ENCODE measurements at regions not wholly inside any gene's neighbourhood (a gene's known extent, or its start where the extent isn't known, plus 50 kb on each side); places are given as distances from the start of the nearest gene placed in this dataset.

- TF ChIP-seq CHD1 (IDR thresholded peaks at IDR 0.05; ENCODE audit: low read depth, low read length) = no peak
- no peak for TF ChIP-seq EZH2 (IDR thresholded peaks at IDR 0.05; ENCODE audit: low read depth, low read length, severe bottlenecking)
- no peak for TF ChIP-seq CREB1 (IDR thresholded peaks at IDR 0.05)
- TF ChIP-seq CTCF (IDR thresholded peaks at IDR 0.05; ENCODE audit: control extremely low read depth in 1 of 3, insufficient read depth in 1 of 3, low read depth in 1 of 3, low read length in 3 of 3) = no peak
- no peak for TF ChIP-seq CEBPB (IDR thresholded peaks at IDR 0.05; ENCODE audit: low read depth, low read length)
- TF ChIP-seq POLR2AphosphoS5 (IDR thresholded peaks at IDR 0.05; ENCODE audit: low read depth, low read length) = no peak
- TF ChIP-seq USF2 (IDR thresholded peaks at IDR 0.05; ENCODE audit: low read length) = no peak
- no peak for TF ChIP-seq ATF2 (IDR thresholded peaks at IDR 0.05; ENCODE audit: low read length)
- TF ChIP-seq POLR2A (IDR thresholded peaks at IDR 0.05; ENCODE audit: control extremely low read depth in 1 of 2, low read depth in 2 of 2, low read length in 2 of 2) = no peak
- TF ChIP-seq BACH1 (IDR thresholded peaks at IDR 0.05; ENCODE audit: low read length) = no peak
- TF ChIP-seq EP300 (IDR thresholded peaks at IDR 0.05; ENCODE audit: borderline replicate concordance in 1 of 2, low read depth in 2 of 2, low read length in 2 of 2) = no peak
- TF ChIP-seq SP2 (IDR thresholded peaks at IDR 0.05; ENCODE audit: low read length) = no peak
- no peak for TF ChIP-seq SP1 (IDR thresholded peaks at IDR 0.05; ENCODE audit: low read depth, low read length)
- no peak for TF ChIP-seq HDAC6 (IDR thresholded peaks at IDR 0.05; ENCODE audit: low read depth, low read length)
Observed at GRCh38 chr1:60678802-60679201, 403.6 kb upstream of the NFIA start.
